ENCODE measurements at regions not wholly inside any gene's neighbourhood (a gene's known extent, or its start where the extent isn't known, plus 50 kb on each side); places are given as distances from the start of the nearest gene placed in this dataset.
A peak's percentile ranks its signal among the peaks of the same experiment; 100 is the strongest.
"Not testable (repeated sequence)": the region's sequence is repeated elsewhere in the genome, so short reads cannot be mapped to it uniquely, and the experiment has no call there.

DNA sequence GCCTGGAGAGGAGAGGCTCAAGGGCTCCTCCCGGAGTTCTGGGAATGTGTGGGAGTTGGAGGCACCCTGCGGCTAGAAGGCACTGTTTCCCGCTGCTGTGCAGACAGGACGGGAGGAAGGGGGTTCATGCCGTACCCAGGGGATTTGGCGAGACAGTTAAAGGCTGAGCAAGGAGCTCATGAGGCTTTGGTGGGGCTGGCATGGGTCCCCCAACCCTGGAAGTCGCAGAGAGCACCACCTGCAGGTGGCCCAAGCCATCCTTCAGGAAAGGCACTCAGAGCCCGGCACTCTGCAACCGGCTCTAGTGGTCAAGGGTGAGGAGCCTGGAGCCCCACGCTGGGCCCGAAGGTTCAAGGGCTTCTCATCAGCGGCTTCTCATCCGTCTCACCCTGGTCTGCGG, 138.2 kb downstream of the NPIPB11 start:
- DNase-seq (ENCODE audit: low read depth); H3K4me3 ChIP-seq (ENCODE audit: low read depth, low read length); in situ Hi-C loops (cut with HindIII; ENCODE audit: low sequenced_read_pairs): not testable (repeated sequence)

DNA sequence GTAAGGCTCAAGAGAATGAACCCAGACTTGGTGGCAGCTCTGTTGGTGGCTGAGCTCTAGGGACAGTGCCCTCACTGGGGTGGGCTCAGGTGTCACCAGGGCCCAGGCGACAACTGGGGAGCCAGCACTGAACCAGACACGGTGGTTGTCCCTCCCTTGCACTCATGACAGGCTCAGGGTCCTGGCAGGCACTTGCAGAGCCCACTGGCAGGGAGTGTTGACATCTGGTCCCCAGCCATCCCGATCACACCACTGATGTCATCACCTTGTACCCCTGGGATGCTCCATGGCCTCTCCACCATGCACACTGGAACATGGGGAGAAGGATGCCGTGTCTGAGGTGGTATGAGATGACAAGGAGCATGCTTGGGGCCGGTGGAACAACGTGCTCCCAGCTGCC, 138.6 kb downstream of the NPIPB11 start:
- DNase-seq (ENCODE audit: low read depth); in situ Hi-C loops (cut with HindIII; ENCODE audit: low sequenced_read_pairs); H3K4me3 ChIP-seq (ENCODE audit: low read depth, low read length): not testable (repeated sequence)

DNA sequence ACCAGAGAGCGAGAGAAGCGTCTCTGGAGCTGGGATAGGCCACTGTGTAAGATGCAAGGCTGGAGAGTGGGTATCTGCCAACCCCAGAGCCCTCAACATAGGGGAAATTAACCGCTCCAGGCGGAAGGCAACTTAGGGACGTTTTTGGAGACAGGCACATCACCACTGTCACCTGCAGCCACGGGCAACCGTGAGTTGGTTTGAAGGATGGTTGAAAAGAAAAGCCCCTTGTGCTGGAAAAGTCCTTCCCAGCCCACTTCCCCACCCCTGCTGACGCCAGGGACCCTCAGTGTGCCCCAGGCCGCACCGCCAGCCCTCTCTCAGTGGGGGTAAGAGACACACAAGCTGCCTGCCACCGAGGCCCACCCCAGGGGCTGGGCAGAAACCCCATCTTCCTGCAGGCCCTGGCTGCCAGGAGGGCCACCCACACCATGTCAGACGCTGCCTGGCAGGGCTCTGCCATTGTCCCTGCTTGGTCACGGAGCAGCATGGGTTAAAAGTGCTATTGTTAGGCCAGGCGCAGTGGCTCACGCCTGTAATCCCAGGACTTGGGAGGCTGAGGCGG, 139.4 kb downstream of the NPIPB11 start:
- in situ Hi-C loops (cut with HindIII; ENCODE audit: low sequenced_read_pairs); H3K4me3 ChIP-seq (ENCODE audit: low read depth, low read length); DNase-seq (ENCODE audit: low read depth): not testable (repeated sequence)

DNA sequence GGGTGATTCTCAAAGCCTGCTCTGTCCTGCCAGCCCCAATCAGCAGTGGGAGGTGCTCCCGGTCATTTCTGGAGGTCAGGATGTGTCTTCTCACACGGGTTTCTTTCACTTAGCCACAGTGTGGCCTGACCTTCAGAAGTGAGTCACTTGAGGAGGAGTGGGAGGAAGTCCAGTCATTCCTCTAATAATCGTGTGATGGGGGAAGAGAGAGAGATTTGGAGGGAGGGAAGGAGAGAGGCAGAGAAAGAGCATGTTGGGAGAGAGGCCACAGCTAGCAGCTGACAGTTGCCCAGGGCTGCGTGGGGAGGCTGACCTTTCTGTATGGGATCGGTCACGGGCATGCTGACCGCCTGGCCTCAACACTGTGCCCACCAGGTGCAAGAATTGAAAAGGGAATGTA, 139.9 kb downstream of the NPIPB11 start:
- in situ Hi-C loops (cut with HindIII; ENCODE audit: low sequenced_read_pairs); H3K4me3 ChIP-seq (ENCODE audit: low read depth, low read length): not testable (repeated sequence)
- DNase-seq (ENCODE audit: low read depth): peak; percentile 37

DNA sequence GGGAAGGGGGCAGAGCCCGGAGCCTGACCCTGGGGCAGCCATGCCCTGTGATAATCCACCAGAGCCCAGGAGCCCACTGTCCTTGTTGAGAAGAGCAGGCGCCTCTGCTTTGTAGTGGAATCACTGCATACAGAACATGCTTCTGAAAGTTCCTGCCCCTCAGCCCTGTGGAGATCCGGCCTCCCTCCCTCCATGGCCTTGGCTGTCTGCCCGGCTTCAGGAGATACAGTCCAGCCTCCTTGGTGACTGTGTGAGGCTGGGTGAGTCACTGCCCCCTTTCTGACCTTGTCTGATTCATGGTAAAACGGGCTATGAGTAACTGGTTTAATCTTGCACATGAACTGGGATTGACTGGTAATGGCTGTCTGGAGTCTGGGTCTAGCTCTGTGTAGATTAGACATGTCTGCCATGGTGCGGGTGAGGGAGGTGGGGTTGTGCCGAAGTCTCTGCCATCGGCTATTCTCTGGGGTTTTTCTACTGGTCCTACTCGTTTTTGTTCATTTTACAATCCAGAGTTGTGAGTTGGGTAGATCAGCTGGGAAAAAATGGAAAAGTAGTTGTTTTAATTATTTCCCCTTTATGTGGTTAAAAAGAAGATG, 141.2 kb downstream of the NPIPB11 start:
- peak; percentile 91 for DNase-seq (ENCODE audit: low read depth)
- in situ Hi-C loops (cut with HindIII; ENCODE audit: low sequenced_read_pairs); H3K4me3 ChIP-seq (ENCODE audit: low read depth, low read length): not testable (repeated sequence)

DNA sequence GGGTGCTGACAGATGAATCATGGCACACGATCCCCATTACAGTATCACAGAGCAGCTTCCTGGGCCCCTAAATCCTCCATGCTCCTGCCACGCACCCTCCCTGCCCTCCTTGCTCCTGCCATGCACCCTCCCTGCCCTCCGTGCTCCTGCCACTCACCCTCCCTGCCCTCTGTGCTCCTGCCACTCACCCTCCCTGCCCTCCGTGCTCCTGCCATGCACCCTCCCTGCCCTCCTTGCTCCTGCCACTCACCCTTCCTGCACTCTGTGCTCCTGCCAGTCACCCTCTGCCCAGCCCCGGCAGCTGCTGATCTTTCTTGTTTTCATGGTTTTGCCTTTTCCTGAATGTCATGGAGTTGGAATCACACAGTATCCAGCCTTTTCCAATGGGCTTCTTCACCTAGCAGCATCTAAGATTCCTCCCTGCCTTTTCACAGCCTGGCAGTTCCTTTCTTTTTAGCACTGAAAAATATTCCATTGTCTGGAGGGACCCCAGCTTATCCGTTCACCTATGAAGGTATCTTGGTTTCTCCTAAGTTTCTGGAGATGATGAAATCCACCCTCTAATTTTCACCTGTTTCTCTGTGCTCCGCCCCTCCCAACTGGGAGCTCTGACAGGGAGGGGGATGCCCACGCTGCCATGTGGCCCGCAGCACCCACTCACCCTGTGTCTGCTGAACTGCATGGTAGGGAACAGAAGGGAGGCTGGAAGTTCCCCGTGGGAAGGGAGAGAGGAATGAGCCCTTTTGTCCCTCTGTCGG, 142.3 kb downstream of the NPIPB11 start:
- DNase-seq (ENCODE audit: low read depth); H3K4me3 ChIP-seq (ENCODE audit: low read depth, low read length); in situ Hi-C loops (cut with HindIII; ENCODE audit: low sequenced_read_pairs): not testable (repeated sequence)

DNA sequence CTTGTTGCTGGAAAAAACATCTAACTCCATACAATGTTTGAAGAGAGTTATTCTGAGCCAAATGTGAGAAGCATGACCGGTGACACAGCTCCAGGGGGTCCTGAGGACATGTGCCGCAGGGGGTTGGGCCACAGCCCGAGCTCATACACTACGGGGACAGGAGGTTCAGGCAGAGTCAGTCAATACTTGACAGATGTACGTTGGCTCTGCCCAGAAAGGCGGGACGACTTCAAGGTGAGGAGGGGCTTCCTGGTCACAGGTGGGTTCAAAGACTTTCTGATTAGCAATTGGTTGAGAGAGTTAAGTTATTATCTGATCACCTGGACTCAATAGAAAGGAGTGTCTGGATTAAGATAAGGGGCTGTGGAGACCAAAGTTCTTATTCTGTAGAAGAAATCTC, 143.8 kb downstream of the NPIPB11 start:
- in situ Hi-C loops (cut with HindIII; ENCODE audit: low sequenced_read_pairs); H3K4me3 ChIP-seq (ENCODE audit: low read depth, low read length); DNase-seq (ENCODE audit: low read depth): not testable (repeated sequence)

DNA sequence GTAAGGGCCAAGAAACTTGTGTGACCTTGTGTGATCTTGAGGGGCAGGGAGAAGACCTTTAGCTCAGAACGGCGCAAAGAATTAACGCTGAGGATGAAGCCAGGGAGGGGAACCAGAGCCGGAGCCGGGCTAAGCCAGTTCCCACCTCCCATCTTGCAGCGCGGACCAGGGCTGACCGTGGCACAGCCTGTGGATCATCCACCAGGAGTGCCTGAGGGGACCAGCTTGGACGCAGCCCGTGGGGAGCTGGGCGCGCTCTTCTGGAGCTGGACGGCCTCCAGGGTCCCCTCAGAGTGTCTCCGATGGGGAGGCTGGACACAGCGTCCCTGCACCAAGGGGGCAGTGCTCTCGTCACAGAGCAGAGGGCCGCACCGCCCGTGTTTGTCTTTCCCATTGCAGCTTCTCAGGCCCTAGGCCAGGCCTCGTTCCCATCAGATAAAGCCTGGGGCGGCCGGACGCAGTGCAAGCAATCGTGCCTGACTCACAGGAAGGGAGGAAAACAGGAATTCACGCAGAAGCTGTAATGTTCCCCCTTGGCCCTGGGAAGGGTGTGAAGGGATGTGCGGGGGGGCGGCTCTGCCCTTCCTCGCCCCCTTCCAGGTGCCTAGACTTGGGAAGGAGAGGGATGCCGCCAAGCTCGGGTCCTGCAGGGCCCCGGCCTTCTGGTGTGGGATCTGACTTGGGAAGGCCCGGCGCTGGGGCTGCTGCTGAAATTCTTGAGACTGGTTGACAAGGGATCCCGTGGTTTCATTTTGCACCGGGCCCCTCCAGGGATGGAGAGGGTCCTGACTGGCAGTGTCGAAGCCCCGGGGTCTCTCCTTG, 144.9 kb downstream of the NPIPB11 start:
- in situ Hi-C loops (cut with HindIII; ENCODE audit: low sequenced_read_pairs); DNase-seq (ENCODE audit: low read depth); H3K4me3 ChIP-seq (ENCODE audit: low read depth, low read length): not testable (repeated sequence)

DNA sequence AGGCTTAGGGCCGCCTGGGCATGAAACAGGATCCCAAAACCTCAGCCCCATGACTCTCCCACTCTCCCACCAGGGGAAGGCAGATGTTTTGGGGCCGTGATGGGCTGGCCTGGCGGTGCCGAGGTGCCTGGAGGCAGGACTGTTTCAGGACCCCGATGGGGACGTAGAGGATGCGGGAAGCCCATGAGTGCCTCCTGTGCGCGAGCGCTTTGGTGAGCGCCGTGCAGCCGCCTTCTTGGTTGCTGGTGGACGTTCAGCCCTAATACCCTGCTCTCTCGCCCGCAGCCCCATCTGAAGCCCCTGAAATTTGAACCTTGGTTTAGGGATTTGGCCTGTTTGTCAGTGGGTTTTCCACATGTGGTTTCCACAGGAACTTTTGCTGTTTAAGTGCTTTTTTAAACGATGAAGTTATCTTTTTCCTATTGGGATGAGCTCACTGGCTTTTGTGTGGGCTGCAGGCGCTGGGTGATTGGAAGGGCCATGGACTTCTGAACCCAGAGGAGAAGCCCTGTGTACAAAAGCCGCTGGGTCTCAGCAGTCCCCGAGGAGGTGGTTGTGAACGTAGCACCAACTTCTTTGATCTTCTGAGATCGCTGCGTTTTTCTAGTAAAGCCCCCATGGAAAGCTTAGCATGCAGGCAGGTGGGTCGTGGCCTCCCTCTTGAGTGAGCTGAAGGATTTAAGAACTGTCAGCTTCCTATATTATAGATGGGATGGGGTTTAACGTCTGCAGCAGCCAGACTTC, 145.7 kb downstream of the NPIPB11 start:
- H3K4me3 ChIP-seq (ENCODE audit: low read depth, low read length); in situ Hi-C loops (cut with HindIII; ENCODE audit: low sequenced_read_pairs); DNase-seq (ENCODE audit: low read depth): not testable (repeated sequence)

DNA sequence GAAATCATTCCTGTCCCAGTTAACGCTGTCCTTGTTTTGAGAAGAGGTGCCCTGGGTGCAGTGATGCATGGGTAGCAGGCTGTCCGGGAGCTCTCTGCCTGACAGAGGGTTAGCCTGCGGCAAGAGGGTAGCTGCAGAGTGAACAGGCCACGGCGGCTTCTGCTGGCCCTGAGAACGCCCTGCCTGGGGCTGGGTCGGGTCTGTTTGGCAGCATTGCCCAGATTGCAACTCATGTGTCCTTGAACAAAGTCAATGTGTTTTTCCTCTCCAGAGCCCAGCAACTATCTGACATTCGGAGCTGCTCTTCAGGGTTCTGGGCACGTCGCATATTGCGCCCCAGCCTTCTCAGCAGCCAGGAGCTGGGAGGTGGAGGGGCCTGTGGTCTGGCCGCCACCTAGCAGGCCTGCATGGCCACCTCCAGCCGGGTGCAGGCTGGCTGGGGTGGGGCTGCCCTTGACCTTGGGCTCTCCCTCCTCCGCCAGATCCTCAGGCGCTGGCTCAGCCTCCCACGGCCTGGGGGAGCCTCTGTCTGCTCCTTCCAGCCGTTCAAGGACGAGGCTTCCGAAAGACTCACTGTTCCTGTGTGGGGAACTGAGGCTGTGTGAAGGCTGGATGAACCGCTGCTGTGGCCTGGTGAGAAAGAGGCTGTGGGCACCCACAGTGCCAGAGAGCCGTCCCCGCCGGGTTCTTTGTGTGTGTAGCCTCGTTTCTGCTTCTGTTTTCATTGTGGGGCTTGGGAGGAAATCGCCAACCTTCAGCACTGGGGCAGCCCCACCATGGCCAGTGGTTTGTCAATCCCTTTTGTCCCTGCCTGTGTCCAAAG, 146.7 kb downstream of the NPIPB11 start:
- H3K4me3 ChIP-seq (ENCODE audit: low read depth, low read length); in situ Hi-C loops (cut with HindIII; ENCODE audit: low sequenced_read_pairs); DNase-seq (ENCODE audit: low read depth): not testable (repeated sequence)

DNA sequence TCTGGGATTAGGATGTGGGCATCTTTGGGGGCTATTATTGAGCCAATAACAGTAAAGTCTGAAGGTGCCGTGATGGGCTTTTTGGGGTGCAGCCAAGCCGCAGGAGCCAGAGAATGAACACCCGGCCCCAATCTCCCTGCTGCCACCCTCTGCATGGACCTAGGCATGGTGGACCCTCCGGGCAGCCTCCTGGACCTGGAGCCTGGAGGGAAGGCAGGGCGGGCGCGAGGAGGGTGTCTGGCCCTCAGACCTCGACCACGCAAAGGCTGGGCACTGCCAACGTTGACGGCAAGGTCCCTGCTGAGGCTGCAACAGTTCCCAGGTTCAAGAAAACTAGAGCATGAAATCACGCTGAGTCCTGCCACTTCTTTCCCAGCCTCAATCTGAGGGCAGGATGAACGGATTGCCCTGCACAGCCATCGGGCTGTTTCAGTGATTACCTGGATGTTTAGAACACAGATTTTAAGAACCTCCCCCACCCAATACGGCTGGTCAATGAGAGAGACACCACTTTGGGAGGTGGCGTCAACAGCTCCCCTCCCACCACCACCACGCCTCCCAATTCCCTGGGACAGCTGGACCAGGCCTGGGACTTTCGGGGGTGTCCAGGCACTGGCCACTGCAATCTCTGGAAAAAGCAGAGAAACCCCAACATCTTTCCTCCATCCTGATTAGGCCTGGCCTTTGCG, 147.4 kb downstream of the NPIPB11 start:
- H3K4me3 ChIP-seq (ENCODE audit: low read depth, low read length); in situ Hi-C loops (cut with HindIII; ENCODE audit: low sequenced_read_pairs); DNase-seq (ENCODE audit: low read depth): not testable (repeated sequence)

Measured in astrocyte of the cerebellum (primary cell).